ENCODE measurements at regions not wholly inside any gene's neighbourhood (a gene's known extent, or its start where the extent isn't known, plus 50 kb on each side); places are given as distances from the start of the nearest gene placed in this dataset.

- no peak for TF ChIP-seq FOXP2 (optimal IDR thresholded peaks at IDR 0.05; ENCODE audit: borderline replicate concordance, extremely low read depth, extremely low read length, insufficient read depth)
- no peak for TF ChIP-seq TAF1 (IDR thresholded peaks at IDR 0.05; ENCODE audit: borderline replicate concordance, insufficient read depth, low read length)
- TF ChIP-seq POLR2AphosphoS5 (IDR thresholded peaks at IDR 0.05; ENCODE audit: low read depth, low read length): no peak
Observed at GRCh38 chr15:70328679-70329115, 231.0 kb upstream of the TLE3 start.
